ENCODE measurements at regions not wholly inside any gene's neighbourhood (a gene's known extent, or its start where the extent isn't known, plus 50 kb on each side); places are given as distances from the start of the nearest gene placed in this dataset.

- no peak for TF ChIP-seq CTCF (IDR thresholded peaks at IDR 0.05 in 4 of 5, conservative IDR thresholded peaks at IDR 0.05 in 1 of 5)
- TF ChIP-seq POLR2A (IDR thresholded peaks at IDR 0.05) = no peak
Observed at GRCh38 chr2:74735564-74735963, 81.5 kb downstream of the SEMA4F start.

Measured in gastrocnemius medialis (tissue), 4 donors.